H7 (cell line): ENCODE measurements at regions not wholly inside any gene's neighbourhood (a gene's known extent, or its start where the extent isn't known, plus 50 kb on each side); places are given as distances from the start of the nearest gene placed in this dataset.

ENCODE experiments used
- DNase-seq: peaks from one replicate; pipeline ENCODE4 v3.0.0; 2012
- H3K27me3 ChIP-seq: 2 replicates; pipeline ENCODE4 v1.6.0; 2011; ENCODE audit warnings: mild to moderate bottlenecking, low read length; ENCODE audit not compliant: control insufficient read depth, insufficient read depth
- H3K36me3 ChIP-seq: replicated peaks from 2 replicates; pipeline ENCODE4 v1.5.1; 2011; ENCODE audit warnings: low read length; ENCODE audit not compliant: control insufficient read depth, insufficient read depth
- H3K4me3 ChIP-seq: 2 replicates; pipeline ENCODE4 v1.5.1; 2011; ENCODE audit warnings: low read depth, mild to moderate bottlenecking, control low read depth, low read length, moderate library complexity; ENCODE audit not compliant: insufficient read depth

DNA sequence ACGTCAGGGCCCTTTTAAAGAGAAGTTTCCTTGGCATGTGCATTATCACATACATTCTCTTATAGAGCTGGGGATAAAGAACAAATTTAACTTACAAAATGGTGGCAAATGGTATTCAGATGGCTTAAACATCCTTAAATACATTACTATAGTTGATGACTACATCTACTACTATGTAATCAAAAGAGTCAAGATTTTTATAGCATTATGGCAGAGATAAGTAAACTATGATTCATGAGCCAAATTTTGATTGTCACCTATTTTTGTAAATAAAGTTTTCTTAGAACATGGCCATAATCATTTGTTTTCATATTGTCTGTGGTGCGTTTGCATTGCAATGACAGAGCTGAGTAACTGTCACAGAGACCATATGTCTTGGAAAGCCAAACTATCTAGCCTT lies 1188.6 kb upstream of the TENM4 start:
- Histone ChIP-seq H3K27me3 (no peaks in the 10 kb centered on the region), H3K36me3 (no peaks in the 10 kb centered on the region), H3K4me3 (no peak overlapping the region)
- DNase-seq: no peak

DNA sequence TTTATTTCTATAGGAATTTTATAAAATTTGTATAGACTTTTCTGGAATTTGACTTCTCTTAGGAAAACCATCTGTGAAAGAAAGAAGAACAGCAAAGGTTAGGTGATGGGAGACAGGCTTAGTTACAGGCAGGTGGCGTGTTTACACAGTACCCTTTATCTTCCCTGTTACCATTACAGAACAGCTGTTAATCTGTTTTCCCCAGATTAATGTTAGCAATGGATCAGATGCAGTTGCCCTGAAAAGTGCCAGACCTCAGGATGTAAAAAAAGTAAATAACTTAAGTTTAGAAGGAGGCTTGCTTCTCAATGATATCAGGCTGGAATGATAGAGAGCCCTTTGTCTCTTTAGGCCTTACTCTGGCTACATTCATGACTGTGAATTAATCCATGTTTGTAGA lies 1186.5 kb upstream of the TENM4 start:
- no peak for DNase-seq
- no peaks in the 10 kb centered on the region for H3K27me3 ChIP-seq
- H3K4me3 ChIP-seq: no peak overlapping the region
- H3K36me3 ChIP-seq: no peaks in the 10 kb centered on the region

DNA sequence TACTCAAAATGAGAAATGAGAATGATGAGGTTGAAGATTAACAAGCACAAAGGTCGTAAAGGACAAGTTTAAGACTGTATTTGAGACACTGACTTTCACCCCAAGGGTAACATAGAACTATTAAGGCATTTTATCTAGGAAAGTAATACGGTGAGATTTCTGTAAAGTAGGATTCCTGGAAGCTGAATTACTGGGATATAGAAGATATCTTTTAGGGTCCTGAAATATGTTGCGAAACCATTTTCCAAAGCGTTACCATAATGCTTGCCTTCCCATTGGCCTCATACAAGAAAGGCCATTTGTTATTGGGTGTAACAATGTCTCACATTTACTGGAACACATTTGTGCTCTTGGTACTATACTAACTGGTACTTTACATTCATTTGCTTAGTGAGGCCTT lies 1185.9 kb upstream of the TENM4 start:
- no peak for DNase-seq
- H3K4me3 ChIP-seq: no peak overlapping the region
- no peaks in the 10 kb centered on the region for H3K36me3 ChIP-seq
- H3K27me3 ChIP-seq: no peaks in the 10 kb centered on the region

DNA sequence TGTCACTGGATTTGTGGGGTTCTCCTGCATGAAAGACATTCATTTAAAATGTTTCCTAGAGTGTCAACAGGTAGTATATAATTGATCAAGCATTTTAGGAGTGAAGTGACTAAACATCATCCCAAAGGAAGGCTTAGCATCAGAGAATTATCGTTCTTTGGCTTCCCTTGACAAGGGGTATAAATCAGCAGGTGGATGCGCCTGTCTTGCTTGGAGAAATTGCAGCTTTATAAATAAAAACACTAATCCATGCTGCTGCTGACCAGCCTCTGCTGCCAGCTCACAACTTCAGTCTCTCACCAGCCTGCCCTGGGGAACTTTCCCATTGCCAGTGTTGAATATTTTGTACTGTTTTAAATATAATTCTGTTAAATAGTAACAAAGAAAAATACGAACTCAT lies 1184.7 kb upstream of the TENM4 start:
- Histone ChIP-seq H3K36me3 (no peaks in the 10 kb centered on the region), H3K27me3 (no peaks in the 10 kb centered on the region), H3K4me3 (no peak overlapping the region)
- DNase-seq: no peak

DNA sequence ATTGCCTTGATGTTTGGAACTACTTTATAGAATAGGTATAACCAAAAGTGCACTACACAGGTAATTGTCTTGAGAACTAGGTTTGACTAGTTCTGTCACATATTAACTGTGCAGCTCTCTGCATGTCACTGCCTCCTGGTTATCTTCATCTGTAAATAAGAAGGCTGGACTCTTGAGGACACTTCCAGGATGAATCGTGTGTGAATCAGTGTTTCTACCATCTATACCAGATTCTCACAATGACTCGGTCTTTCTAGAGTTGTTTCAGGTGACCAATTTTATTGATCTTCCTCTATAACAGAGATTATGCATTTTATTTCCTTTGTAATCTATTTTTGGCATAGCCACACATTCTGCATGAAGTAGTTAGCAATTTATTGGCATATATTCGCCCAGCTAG lies 1181.0 kb upstream of the TENM4 start:
- no peaks in the 10 kb centered on the region for H3K27me3 ChIP-seq
- no peak overlapping the region for H3K4me3 ChIP-seq
- DNase-seq: no peak
- H3K36me3 ChIP-seq: no peaks in the 10 kb centered on the region

DNA sequence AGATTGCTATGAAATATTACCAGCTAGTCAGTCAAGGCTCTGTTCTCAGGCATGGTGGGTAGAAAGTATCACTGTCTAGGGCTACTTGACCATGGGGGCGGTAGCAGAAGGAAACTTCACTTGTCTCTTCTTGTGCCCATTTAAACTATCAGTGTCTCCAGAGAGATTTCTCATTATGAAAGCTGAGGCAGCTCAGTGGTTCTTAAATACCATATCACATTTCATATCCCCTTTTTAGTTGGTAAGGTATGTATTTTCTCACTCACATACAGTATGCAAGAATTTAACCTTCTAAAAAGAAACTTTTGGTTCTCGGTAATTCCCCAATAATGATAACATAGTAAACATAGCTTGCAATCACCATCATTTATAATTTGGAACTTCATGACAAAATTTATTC lies 1180.0 kb upstream of the TENM4 start:
- Histone ChIP-seq H3K4me3 (no peak overlapping the region), H3K36me3 (no peaks in the 10 kb centered on the region), H3K27me3 (no peaks in the 10 kb centered on the region)
- DNase-seq: no peak

DNA sequence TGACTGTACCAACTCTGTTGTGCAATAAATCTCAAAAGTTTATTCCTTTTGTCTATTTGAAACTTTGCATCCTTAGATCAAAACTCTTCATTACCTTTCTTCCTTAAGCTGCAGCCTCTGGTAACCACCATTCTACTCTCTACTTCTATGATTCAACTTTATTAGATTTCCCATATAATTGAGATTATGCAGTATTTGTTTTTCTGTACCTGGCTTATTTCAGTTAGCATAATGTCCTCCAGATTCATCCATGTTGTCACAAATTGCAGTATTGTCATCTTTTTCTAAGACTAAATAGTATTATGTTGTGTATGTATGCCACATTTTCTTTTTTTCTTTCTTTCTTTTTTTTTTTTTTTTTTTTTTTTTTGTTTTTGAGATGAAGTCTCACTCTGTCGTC lies 1176.3 kb upstream of the TENM4 start:
- no peak for DNase-seq
- Histone ChIP-seq H3K4me3 (no peak overlapping the region), H3K27me3 (no peaks in the 10 kb centered on the region), H3K36me3 (no peaks in the 10 kb centered on the region)

DNA sequence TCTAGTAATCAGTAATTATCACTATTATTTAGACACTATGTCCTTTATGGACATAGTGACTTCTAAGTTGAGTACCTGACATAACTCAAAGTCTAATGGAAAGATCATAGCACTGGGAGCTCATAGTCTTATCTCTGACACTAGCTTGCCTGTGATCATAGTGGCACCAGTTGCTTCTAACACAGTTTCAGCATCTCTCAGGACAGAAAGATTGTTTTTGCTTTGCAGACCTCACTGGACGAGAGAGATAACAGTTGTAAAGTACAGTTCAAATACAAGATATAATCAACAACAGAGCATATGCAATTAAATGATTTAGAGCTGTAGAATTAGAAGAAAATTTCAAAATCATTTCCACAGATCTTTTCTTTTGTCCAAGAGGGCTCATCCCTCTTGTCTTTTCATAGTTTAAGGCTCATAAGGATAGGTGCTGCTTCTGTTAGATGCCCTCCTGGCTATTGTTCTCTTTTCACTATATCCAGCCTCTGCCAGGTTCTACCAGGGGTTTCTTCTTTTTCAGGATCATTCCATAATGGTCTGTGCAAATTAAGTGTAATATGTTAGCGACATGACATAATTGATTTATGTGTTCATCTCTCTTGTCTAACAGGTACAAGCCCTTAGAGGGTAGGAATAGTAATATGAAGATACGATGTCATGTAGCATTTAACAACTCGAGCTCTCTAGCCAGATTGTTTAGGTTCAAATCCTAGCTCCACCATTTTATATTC lies 1175.4 kb upstream of the TENM4 start:
- Histone ChIP-seq H3K27me3 (no peaks in the 10 kb centered on the region), H3K36me3 (no peaks in the 10 kb centered on the region), H3K4me3 (no peak overlapping the region)
- DNase-seq: no peak

DNA sequence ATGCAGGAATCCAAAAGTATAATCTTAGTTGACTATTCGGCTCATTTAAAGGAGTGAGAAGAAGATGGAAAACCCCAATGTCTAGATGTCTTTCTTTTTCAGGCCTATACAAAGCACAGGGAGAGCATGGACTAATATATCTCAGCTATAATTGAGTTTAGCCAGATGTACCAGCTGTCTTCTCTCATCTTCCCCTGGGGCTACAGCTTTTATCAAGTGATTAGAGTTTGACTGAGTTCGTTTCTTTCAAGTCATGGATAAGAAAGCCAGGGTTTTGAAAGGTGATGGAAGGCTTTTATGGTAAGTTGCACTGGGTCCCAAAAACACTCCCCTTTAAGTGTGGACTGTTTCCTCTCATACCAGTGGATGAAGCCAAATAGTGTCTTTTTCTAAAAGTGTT lies 1172.8 kb upstream of the TENM4 start:
- no peaks in the 10 kb centered on the region for H3K36me3 ChIP-seq
- H3K4me3 ChIP-seq: no peak overlapping the region
- no peaks in the 10 kb centered on the region for H3K27me3 ChIP-seq
- DNase-seq: no peak

DNA sequence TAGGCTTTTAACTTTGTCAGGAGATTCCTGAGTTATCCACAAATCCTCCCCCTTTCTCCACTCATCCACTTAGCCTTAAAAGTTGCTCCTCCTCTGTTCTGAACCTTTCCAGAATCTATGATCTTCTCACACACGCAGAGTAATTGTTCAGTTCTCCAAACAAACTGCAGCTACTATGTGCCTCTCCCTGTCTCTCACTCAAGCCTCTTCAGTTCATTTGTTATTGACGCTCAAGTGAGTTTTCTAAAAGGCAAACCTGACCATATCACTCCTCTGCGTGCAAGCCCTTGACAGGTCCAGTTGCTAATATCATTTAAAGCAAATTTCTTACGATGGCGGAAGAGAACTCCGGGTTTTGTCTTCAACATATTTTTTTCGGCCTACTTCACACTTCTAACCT lies 1169.7 kb upstream of the TENM4 start:
- Histone ChIP-seq H3K4me3 (no peak overlapping the region), H3K36me3 (no peaks in the 10 kb centered on the region), H3K27me3 (no peaks in the 10 kb centered on the region)
- DNase-seq: no peak

DNA sequence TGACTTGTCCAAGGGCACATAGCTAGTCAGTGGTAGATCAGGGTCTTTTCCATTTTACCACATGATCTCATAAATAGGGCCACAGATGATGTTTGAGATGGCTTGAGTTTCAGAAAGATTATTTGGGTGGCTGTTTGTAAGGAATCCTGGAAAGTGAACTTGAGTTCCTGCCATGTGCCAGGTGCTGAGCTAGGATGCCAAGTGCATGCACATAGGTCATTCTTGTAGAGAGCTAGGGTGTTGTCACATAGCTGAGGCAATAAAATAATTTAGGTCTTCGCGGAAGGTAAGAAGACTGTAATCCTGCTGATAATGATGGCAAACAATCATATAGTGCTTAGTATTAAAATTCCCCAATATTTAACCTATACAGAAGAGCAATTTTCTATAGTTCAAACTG lies 1162.6 kb upstream of the TENM4 start:
- H3K36me3 ChIP-seq: no peaks in the 10 kb centered on the region
- no peak overlapping the region for H3K4me3 ChIP-seq
- no peak for DNase-seq
- no peaks in the 10 kb centered on the region for H3K27me3 ChIP-seq

DNA sequence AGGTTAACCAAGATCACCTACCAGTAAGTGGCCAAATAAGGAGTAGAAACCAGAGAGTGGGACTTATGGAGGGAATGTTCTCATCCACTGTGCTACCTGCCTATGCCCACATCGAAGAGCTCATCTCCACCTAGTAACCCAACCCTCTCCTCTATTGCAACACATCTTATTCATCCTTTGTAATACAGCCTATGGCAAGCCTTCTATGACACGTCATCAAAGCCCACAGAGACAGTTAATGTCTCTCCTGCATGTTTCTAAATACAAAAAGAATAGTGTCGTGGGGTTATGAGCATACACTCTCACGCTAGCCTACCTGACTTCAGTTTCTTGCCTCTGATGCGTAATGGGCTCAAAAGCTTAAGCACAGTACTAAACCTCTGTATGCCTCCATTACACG lies 1158.1 kb upstream of the TENM4 start:
- H3K27me3 ChIP-seq: no peaks in the 10 kb centered on the region
- no peak for DNase-seq

DNA sequence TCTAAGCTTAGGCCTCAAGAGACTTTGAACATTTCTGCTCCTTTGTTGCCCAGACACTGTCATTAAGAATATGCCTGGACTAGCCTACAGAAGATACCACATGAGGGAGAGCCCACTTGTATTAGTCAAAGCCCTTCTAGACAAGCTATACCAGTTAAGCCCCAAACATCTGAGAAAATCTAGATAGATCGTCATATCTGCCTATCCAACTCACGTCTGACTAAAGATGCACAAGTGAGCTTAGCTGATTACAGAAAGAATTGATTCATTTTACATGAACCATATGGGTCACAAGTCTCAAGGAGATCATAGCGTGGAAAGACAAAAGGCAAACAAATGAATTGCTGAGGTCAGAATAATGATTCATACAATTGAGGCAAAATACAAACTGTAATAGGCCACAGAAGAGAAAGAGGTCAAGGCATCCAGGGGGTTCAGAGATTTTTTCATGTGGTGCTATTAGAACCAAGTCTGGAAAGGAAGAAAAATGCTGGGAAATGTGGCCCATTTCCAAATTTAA lies 1155.5 kb upstream of the TENM4 start:
- Histone ChIP-seq H3K36me3 (no peaks in the 10 kb centered on the region), H3K4me3 (no peak overlapping the region), H3K27me3 (no peaks in the 10 kb centered on the region)
- no peak for DNase-seq

More for the DNA sequence above, 1158.1 kb upstream of the TENM4 start:
- H3K36me3 ChIP-seq: no peaks in the 10 kb centered on the region
- no peak overlapping the region for H3K4me3 ChIP-seq

DNA sequence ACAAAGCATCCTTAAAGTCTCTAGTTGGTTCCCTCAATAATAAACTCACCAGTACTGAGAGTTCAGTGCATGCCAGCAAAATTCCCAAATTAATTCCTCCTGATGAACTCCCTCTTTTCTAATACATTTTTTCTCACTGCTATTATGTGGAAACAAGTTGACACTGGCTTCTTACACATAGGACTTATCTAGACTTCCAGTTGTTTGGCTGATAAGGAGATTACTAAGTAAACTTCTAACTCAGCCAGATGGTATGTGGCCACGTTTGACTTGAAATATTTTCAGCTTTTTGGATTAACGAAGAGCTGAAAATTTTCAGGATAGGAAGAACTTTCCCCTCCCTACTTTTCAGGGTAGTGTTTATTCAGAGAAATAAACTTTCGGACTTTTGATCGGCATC lies 1154.2 kb upstream of the TENM4 start:
- no peak overlapping the region for H3K4me3 ChIP-seq
- no peak for DNase-seq

DNA sequence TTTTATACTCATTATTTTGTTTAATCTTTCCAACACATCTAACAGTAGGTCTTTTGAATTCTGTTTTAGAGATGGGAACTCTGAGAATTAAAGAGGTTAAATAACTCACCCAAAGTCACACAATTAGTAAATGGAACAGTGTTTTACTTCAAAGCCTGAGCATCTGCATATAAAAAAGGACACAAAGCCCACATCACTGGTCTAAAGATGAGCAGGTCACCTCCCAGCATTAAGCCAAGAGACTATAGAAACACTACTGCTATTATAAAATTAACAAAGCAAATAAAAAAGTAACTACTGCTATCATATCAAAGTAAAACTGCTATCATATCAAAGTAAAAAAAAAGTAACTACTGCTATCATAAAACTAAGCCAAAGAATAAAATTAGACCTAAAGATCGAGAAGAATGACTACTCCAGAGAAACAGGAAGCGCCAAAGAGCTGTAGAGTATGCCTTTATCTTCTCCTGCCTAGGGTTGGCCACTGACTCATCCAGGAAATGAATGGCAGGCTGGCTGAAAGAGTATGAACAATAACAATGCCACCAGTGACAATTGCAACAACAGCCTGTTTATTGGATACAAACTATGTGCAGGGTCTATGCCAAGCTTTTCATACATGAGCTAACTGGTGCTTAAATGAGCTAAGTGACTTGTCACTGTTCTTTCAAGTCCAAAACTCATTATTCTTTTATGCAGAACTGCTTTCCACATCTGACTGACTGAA lies 1153.0 kb upstream of the TENM4 start:
- H3K36me3 ChIP-seq: no peaks in the 10 kb centered on the region
- H3K27me3 ChIP-seq: no peaks in the 10 kb centered on the region
- H3K4me3 ChIP-seq: no peak overlapping the region
- no peak for DNase-seq

More for the DNA sequence above, 1154.2 kb upstream of the TENM4 start:
- no peaks in the 10 kb centered on the region for H3K36me3 ChIP-seq
- no peaks in the 10 kb centered on the region for H3K27me3 ChIP-seq
